ENCODE measurements at regions not wholly inside any gene's neighbourhood (a gene's known extent, or its start where the extent isn't known, plus 50 kb on each side); places are given as distances from the start of the nearest gene placed in this dataset.

DNA sequence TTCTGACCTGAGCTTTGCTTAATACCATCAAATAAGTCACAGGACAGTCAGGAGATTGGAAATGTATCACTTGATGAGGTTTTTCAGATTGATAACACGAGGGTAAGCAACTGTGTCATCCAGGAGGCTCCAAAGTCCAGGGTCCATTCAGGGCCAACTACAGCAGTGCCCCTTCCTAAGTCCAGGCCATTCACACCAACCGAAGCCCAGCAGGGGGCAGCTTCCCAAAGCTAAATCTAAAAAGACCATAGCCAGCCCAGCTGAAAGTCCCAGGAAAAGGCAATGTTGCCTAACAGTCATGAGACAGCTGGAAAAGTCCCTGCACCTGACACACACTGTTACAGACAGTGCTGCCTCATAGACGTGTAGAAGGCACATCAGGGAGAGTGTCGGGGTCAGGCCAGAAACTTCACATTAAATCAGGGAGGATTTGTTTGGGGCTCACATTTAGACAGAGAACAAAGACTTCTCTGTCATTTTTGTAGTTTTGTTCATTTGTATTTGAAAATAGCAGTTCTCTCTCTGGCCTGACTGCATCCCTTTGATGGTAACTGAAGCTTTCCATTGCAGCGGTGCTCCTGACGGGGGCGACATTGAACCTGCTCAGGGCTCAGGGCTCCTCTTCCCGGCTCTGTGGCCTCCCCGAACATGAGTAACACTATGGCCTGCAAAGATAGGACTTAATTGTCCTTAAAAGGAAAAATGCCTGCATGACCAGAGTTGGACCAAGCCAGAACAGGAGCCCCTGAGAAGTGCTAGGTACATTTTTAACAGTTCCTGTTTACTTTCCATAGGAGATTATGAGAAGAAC lies 200.4 kb downstream of the NRIP1 start:
- Histone ChIP-seq H4K8ac (replicated peaks; ENCODE audit: insufficient read length, low read depth, low read length) (no peak overlapping the region), H3K9ac (ENCODE audit: extremely low read depth, insufficient read length, low read length) (no peak overlapping the region), H3K56ac (ENCODE audit: insufficient read length, low read depth, low read length) (no peak overlapping the region), H3T11ph (ENCODE audit: low read length) (no peak overlapping the region), H4K91ac (ENCODE audit: insufficient read length, low read depth, low read length) (no peak overlapping the region), H3K4ac (ENCODE audit: low read depth, low read length) (no peak overlapping the region), H3K79me2 (ENCODE audit: insufficient read depth, low read length) (no peaks in the 10 kb centered on the region), H2BK12ac (ENCODE audit: insufficient read length, low read depth, low read length) (no peak overlapping the region), H2BK120ac (ENCODE audit: low read depth, low read length, poor library complexity, severe bottlenecking) (no peak overlapping the region), H3K4me1 (ENCODE audit: insufficient read depth, low read length) (no peaks in the 10 kb centered on the region), H3K27ac (ENCODE audit: insufficient read length, low read depth, low read length) (no peak overlapping the region), H3K14ac (ENCODE audit: insufficient read depth, low read length) (no peak overlapping the region), H4K5ac (ENCODE audit: insufficient read length, low read depth, low read length) (no peak overlapping the region), H3K23me2 (ENCODE audit: insufficient read length, low read depth, low read length, poor library complexity, severe bottlenecking) (no peaks in the 10 kb centered on the region), H3K4me2 (ENCODE audit: insufficient read depth, insufficient read length, low read length) (no peak overlapping the region), H2AK5ac (ENCODE audit: insufficient read length, low read length) (no peak overlapping the region), H2BK15ac (ENCODE audit: low read depth, low read length) (no peak overlapping the region), H4K20me1 (ENCODE audit: control insufficient read depth, insufficient read depth, insufficient read length) (no peaks in the 10 kb centered on the region), H3K9me3 (ENCODE audit: control insufficient read depth, low read depth, low read length) (peaks cover 7% of the 10 kb centered on the region), H3K27me3 (ENCODE audit: insufficient read depth, low read length) (no peaks in the 10 kb centered on the region), H2BK5ac (ENCODE audit: insufficient read length, low read length) (no peak overlapping the region), H3K23ac (ENCODE audit: insufficient read length, low read depth, low read length) (no peak overlapping the region), H3K18ac (ENCODE audit: insufficient read length, low read depth, low read length) (no peak overlapping the region), H3K79me1 (ENCODE audit: insufficient read depth, low read depth, low read length, poor library complexity, severe bottlenecking) (no peaks in the 10 kb centered on the region), H2BK20ac (ENCODE audit: low read depth, low read length, poor library complexity, severe bottlenecking) (no peak overlapping the region), H2AFZ (ENCODE audit: low read length) (no peak overlapping the region)
- H3K4me3 Mint-ChIP-seq = no peak overlapping the region
- WGBS (ENCODE audit: extremely low coverage, insufficient read length, low lambda C conversion rate) = no CpG with 5 or more reads among the region's 9 CpGs
- TF ChIP-seq, protein P1, sequence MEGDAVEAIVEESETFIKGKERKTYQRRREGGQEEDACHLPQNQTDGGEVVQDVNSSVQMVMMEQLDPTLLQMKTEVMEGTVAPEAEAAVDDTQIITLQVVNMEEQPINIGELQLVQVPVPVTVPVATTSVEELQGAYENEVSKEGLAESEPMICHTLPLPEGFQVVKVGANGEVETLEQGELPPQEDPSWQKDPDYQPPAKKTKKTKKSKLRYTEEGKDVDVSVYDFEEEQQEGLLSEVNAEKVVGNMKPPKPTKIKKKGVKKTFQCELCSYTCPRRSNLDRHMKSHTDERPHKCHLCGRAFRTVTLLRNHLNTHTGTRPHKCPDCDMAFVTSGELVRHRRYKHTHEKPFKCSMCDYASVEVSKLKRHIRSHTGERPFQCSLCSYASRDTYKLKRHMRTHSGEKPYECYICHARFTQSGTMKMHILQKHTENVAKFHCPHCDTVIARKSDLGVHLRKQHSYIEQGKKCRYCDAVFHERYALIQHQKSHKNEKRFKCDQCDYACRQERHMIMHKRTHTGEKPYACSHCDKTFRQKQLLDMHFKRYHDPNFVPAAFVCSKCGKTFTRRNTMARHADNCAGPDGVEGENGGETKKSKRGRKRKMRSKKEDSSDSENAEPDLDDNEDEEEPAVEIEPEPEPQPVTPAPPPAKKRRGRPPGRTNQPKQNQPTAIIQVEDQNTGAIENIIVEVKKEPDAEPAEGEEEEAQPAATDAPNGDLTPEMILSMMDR (conservative IDR thresholded peaks at IDR 0.05) = peak; percentile 84
- H3K27me3 Mint-ChIP-seq (ENCODE audit: low read depth) = no peaks in the 10 kb centered on the region
- peak overlapping the region in 1 of 3 experiments; percentile 17; a peak in 1 of 7 replicates for H3K27ac Mint-ChIP-seq
- H3K36me3 Mint-ChIP-seq (ENCODE audit: insufficient read depth in 1 of 3, low read depth in 3 of 3) = peaks cover 9 to 23% (median 17%) of the 10 kb centered on the region in 3 experiments; a peak in 6 of 7 replicates
- H3K4me1 Mint-ChIP-seq = peaks cover 15 to 23% of the 10 kb centered on the region in 2 experiments
- peaks cover 21 to 22% of the 10 kb centered on the region in 2 experiments for H3K9me3 Mint-ChIP-seq
- DNase-seq = peak; percentile 74

Measured in H9 (cell line).